ENCODE measurements at regions not wholly inside any gene's neighbourhood (a gene's known extent, or its start where the extent isn't known, plus 50 kb on each side); places are given as distances from the start of the nearest gene placed in this dataset.

- DNase-seq (no peak), ATAC-seq (no peak)
- peaks cover 4% of the 10 kb centered on the region for H3K9me3 Mint-ChIP-seq
- H3K4me3 Mint-ChIP-seq, result no peak overlapping the region
- H3K36me3 Mint-ChIP-seq (ENCODE audit: insufficient read depth), result no peaks in the 10 kb centered on the region
- H3K4me1 Mint-ChIP-seq (ENCODE audit: low read depth), result no peaks in the 10 kb centered on the region
- H3K27me3 Mint-ChIP-seq (ENCODE audit: low read depth), result peaks cover 8% of the 10 kb centered on the region
Observed at GRCh38 chr15:39275066-39275465, 305.8 kb upstream of the THBS1 start.

- Mint-ChIP-seq H3K4me3 (no peak overlapping the region), H3K9me3 (peaks cover 4% of the 10 kb centered on the region), H3K36me3 (ENCODE audit: insufficient read depth) (no peaks in the 10 kb centered on the region), H3K4me1 (ENCODE audit: low read depth) (no peaks in the 10 kb centered on the region), H3K27me3 (ENCODE audit: low read depth) (no peaks in the 10 kb centered on the region)
- DNase-seq, result no peak
- ATAC-seq, result no peak
Observed at GRCh38 chr15:39279311-39279710, 301.6 kb upstream of the THBS1 start.

- ATAC-seq (no peak), DNase-seq (no peak)
- Mint-ChIP-seq H3K4me1 (ENCODE audit: low read depth) (no peaks in the 10 kb centered on the region), H3K4me3 (no peak overlapping the region), H3K27me3 (ENCODE audit: low read depth) (peaks cover 4% of the 10 kb centered on the region), H3K9me3 (peaks cover 4% of the 10 kb centered on the region), H3K36me3 (ENCODE audit: insufficient read depth) (no peaks in the 10 kb centered on the region)
Observed at GRCh38 chr15:39281094-39281493, 299.8 kb upstream of the THBS1 start.

GRCh38 chr15:39282663-39283208 is 298.1 kb upstream of the THBS1 start:
- Mint-ChIP-seq H3K36me3 (ENCODE audit: insufficient read depth) (no peaks in the 10 kb centered on the region), H3K4me1 (ENCODE audit: low read depth) (no peaks in the 10 kb centered on the region), H3K9me3 (peaks cover 4% of the 10 kb centered on the region), H3K4me3 (no peak overlapping the region), H3K27me3 (ENCODE audit: low read depth) (peaks cover 10% of the 10 kb centered on the region)
- ATAC-seq (no peak), DNase-seq (no peak)

- Mint-ChIP-seq H3K9me3 (peaks cover 2% of the 10 kb centered on the region), H3K4me1 (ENCODE audit: low read depth) (no peaks in the 10 kb centered on the region), H3K27me3 (ENCODE audit: low read depth) (peaks cover 10% of the 10 kb centered on the region), H3K4me3 (no peak overlapping the region), H3K36me3 (ENCODE audit: insufficient read depth) (no peaks in the 10 kb centered on the region)
- ATAC-seq (no peak), DNase-seq (no peak)
Observed at GRCh38 chr15:39283531-39283930, 297.3 kb upstream of the THBS1 start.

GRCh38 chr15:39285071-39285470 is 295.8 kb upstream of the THBS1 start:
- Mint-ChIP-seq H3K4me3 (no peak overlapping the region), H3K4me1 (ENCODE audit: low read depth) (no peaks in the 10 kb centered on the region), H3K36me3 (ENCODE audit: insufficient read depth) (no peaks in the 10 kb centered on the region), H3K9me3 (no peaks in the 10 kb centered on the region), H3K27me3 (ENCODE audit: low read depth) (peaks cover 10% of the 10 kb centered on the region)
- ATAC-seq (no peak), DNase-seq (no peak)

- Mint-ChIP-seq H3K4me1 (ENCODE audit: low read depth) (no peaks in the 10 kb centered on the region), H3K36me3 (ENCODE audit: insufficient read depth) (no peaks in the 10 kb centered on the region), H3K9me3 (no peaks in the 10 kb centered on the region), H3K4me3 (no peak overlapping the region), H3K27me3 (ENCODE audit: low read depth) (peaks cover 10% of the 10 kb centered on the region)
- ATAC-seq (no peak), DNase-seq (no peak)
Observed at GRCh38 chr15:39285663-39286062, 295.2 kb upstream of the THBS1 start.

- Mint-ChIP-seq H3K4me1 (ENCODE audit: low read depth) (no peaks in the 10 kb centered on the region), H3K36me3 (ENCODE audit: insufficient read depth) (no peaks in the 10 kb centered on the region), H3K4me3 (no peak overlapping the region), H3K27me3 (ENCODE audit: low read depth) (peaks cover 10% of the 10 kb centered on the region), H3K9me3 (peaks cover under 1% of the 10 kb centered on the region)
- ATAC-seq (no peak), DNase-seq (no peak)
Observed at GRCh38 chr15:39286706-39287105, 294.2 kb upstream of the THBS1 start.

- ATAC-seq (no peak), DNase-seq (no peak)
- no peak overlapping the region for H3K4me3 Mint-ChIP-seq
- H3K9me3 Mint-ChIP-seq, result peaks cover 9% of the 10 kb centered on the region
- H3K4me1 Mint-ChIP-seq (ENCODE audit: low read depth), result no peaks in the 10 kb centered on the region
- peaks cover 11% of the 10 kb centered on the region for H3K27me3 Mint-ChIP-seq (ENCODE audit: low read depth)
- no peaks in the 10 kb centered on the region for H3K36me3 Mint-ChIP-seq (ENCODE audit: insufficient read depth)
Observed at GRCh38 chr15:39287322-39288195, 293.3 kb upstream of the THBS1 start.

GRCh38 chr15:39290711-39291435 is 290.0 kb upstream of the THBS1 start:
- DNase-seq (no peak), ATAC-seq (no peak)
- Mint-ChIP-seq H3K9me3 (peaks cover 12% of the 10 kb centered on the region), H3K27me3 (ENCODE audit: low read depth) (peaks cover 19% of the 10 kb centered on the region), H3K4me1 (ENCODE audit: low read depth) (no peaks in the 10 kb centered on the region), H3K36me3 (ENCODE audit: insufficient read depth) (no peaks in the 10 kb centered on the region), H3K4me3 (no peak overlapping the region)

- DNase-seq, result no peak
- Mint-ChIP-seq H3K9me3 (peaks cover 12% of the 10 kb centered on the region), H3K4me3 (no peak overlapping the region), H3K27me3 (ENCODE audit: low read depth) (peaks cover 19% of the 10 kb centered on the region), H3K4me1 (ENCODE audit: low read depth) (no peaks in the 10 kb centered on the region), H3K36me3 (ENCODE audit: insufficient read depth) (no peaks in the 10 kb centered on the region)
- no peak for ATAC-seq
Observed at GRCh38 chr15:39291690-39292089, 289.2 kb upstream of the THBS1 start.

GRCh38 chr15:39296955-39297354 is 283.9 kb upstream of the THBS1 start:
- Mint-ChIP-seq H3K4me3 (no peak overlapping the region), H3K9me3 (peaks cover 10% of the 10 kb centered on the region), H3K36me3 (ENCODE audit: insufficient read depth) (no peaks in the 10 kb centered on the region), H3K4me1 (ENCODE audit: low read depth) (no peaks in the 10 kb centered on the region), H3K27me3 (ENCODE audit: low read depth) (peaks cover 26% of the 10 kb centered on the region)
- DNase-seq, result no peak
- no peak for ATAC-seq

GRCh38 chr15:39298271-39298962 is 282.5 kb upstream of the THBS1 start:
- Mint-ChIP-seq H3K4me3 (no peak overlapping the region), H3K36me3 (ENCODE audit: insufficient read depth) (no peaks in the 10 kb centered on the region), H3K9me3 (no peaks in the 10 kb centered on the region), H3K27me3 (ENCODE audit: low read depth) (peaks cover 23% of the 10 kb centered on the region), H3K4me1 (ENCODE audit: low read depth) (no peaks in the 10 kb centered on the region)
- DNase-seq (no peak), ATAC-seq (no peak)

- no peaks in the 10 kb centered on the region for H3K36me3 Mint-ChIP-seq (ENCODE audit: insufficient read depth)
Observed at GRCh38 chr15:39299486-39300267, 281.2 kb upstream of the THBS1 start.

More at GRCh38 chr15:39299486-39300267, 281.2 kb upstream of the THBS1 start:
- ATAC-seq (no peak), DNase-seq (no peak)
- Mint-ChIP-seq H3K9me3 (no peaks in the 10 kb centered on the region), H3K4me3 (no peak overlapping the region), H3K4me1 (ENCODE audit: low read depth) (no peaks in the 10 kb centered on the region), H3K27me3 (ENCODE audit: low read depth) (peaks cover 20% of the 10 kb centered on the region)
